ENCODE measurements at regions not wholly inside any gene's neighbourhood (a gene's known extent, or its start where the extent isn't known, plus 50 kb on each side); places are given as distances from the start of the nearest gene placed in this dataset.

DNA sequence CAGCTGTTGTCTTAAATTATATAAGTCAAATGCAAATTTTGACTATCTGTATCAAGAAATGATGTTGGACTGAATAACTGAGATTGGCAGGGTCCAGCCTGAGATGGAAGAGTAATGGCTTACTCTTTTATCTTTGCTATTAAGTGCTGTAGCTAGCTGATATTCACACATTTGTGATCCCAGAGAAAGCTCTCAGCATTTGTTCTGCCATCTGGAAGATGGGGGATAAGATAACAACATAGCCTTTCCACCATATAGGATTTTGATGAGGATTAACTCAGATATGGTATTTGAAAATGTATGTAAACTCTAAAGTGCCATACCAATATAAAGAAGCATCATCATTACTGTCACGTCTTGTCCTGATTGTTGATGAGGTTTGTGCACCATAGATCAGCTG, 1063.2 kb upstream of the TENM4 start:
- no peak for TF ChIP-seq CTCF (IDR thresholded peaks at IDR 0.05)
- H3K4me3 ChIP-seq: no peak overlapping the region
- intact Hi-C loops (cut with DNase I; ENCODE audit: low total_unique reads): no loop called here
- no peak for DNase-seq
- no peaks in the 10 kb centered on the region for H3K4me1 ChIP-seq
- H3K27me3 ChIP-seq: peaks cover 0 to 3% of the 10 kb centered on the region in 2 donors
- no peak overlapping the region for H3K27ac ChIP-seq
- H3K9me3 ChIP-seq: no peaks in the 10 kb centered on the region
- H3K36me3 ChIP-seq: no peaks in the 10 kb centered on the region

- Histone ChIP-seq H3K36me3 (no peaks in the 10 kb centered on the region), H3K4me3 (no peak overlapping the region), H3K27ac (no peak overlapping the region), H3K4me1 (no peaks in the 10 kb centered on the region), H3K9me3 (no peaks in the 10 kb centered on the region), H3K27me3 (peaks cover 0 to 3% of the 10 kb centered on the region in 2 donors)
- intact Hi-C loops (cut with DNase I; ENCODE audit: low total_unique reads): no loop called here
- TF ChIP-seq CTCF (IDR thresholded peaks at IDR 0.05): no peak
- DNase-seq: no peak
Observed at GRCh38 chr11:80502511-80502910, 1061.7 kb upstream of the TENM4 start.

DNA sequence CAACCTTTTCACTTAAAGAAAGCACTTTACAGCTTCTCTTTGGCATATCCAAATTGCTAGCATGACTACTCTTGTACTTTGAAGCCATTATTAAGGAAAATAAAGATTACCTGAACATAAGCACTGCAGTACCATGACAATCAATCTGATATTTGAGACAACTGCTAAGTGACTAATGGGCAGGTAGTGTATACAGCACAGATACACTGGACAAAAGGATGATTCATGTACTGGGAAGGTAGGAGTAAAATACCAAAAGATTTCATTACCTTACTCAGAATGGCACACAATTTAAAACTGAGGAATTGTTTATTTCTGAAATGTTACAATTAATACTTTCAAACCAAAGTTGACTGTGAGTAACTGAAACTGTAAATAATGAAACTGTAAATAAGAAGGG, 1054.3 kb upstream of the TENM4 start:
- Histone ChIP-seq H3K27me3 (no peaks in the 10 kb centered on the region), H3K4me1 (no peaks in the 10 kb centered on the region), H3K4me3 (no peak overlapping the region), H3K9me3 (peaks cover 0 to 18% (median 4%) of the 10 kb centered on the region in 3 donors), H3K27ac (no peak overlapping the region), H3K36me3 (no peaks in the 10 kb centered on the region)
- DNase-seq: no peak
- intact Hi-C loops (cut with DNase I; ENCODE audit: low total_unique reads): no loop called here
- TF ChIP-seq CTCF (IDR thresholded peaks at IDR 0.05): no peak

DNA sequence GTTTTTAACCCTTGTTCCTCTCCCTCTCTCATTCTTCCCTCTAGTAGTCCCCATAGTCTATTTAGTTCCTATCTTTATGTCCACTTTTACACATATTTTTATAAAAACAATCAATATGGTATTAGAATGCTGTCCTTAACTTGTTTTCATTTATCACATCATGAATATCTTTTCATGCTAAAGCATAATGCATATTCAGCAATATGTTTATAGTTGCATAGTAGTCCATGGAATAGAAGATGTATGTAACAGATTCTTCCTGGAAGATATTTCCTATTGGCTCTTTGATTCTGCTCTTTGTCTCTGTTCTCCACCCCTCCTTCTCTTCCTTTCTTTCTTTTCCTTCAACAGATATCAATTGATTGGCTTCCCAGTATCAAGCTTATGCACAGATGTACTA, 1047.1 kb upstream of the TENM4 start:
- H3K9me3 ChIP-seq: peaks cover 0 to 2% (median 0%) of the 10 kb centered on the region in 3 donors
- no peak overlapping the region for H3K4me3 ChIP-seq
- DNase-seq: no peak
- no peak overlapping the region for H3K27ac ChIP-seq
- intact Hi-C loops (cut with DNase I; ENCODE audit: low total_unique reads): no loop called here
- H3K36me3 ChIP-seq: no peaks in the 10 kb centered on the region
- no peaks in the 10 kb centered on the region for H3K4me1 ChIP-seq
- TF ChIP-seq CTCF (IDR thresholded peaks at IDR 0.05): no peak
- no peaks in the 10 kb centered on the region for H3K27me3 ChIP-seq

DNA sequence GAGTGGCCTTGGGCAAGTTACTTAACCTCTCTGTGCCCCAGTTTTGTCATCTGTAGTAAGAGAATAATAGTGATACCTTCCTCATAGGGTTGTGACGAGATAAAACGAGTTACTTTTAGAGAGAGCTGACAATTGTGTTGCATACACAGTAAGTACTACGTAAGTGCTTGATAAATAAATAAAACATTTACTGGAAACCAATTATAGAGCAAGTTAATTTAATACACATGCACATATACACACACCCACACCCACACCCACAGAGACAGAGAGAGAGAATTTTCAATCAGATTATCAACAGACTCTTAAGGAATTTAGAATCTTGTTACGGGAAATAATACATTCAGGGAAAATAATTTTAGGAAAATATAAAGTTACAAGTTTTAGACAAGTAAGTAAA, 1045.8 kb upstream of the TENM4 start:
- Histone ChIP-seq H3K27me3 (no peaks in the 10 kb centered on the region), H3K9me3 (no peaks in the 10 kb centered on the region), H3K4me1 (no peaks in the 10 kb centered on the region), H3K36me3 (no peaks in the 10 kb centered on the region), H3K4me3 (no peak overlapping the region), H3K27ac (no peak overlapping the region)
- TF ChIP-seq CTCF (IDR thresholded peaks at IDR 0.05): no peak
- intact Hi-C loops (cut with DNase I; ENCODE audit: low total_unique reads): no loop called here
- no peak for DNase-seq

DNA sequence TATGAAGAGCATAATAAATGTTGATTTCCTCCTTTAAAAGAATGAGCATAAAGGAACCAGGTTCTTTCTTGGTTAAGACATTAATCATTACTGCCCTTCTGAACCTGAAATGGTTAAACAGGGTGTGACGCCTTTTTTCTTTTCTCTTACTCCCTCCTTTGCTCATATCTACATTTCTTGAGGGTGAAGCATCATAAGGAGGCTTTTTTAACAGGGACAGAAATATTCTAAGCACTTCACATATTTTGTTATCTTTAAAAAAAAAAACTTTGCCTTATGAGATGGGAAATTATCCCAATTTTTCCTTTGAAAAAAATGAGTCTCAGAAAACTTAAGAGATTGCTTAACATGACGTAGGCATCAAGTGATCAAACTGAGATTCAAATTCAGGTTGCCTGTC, 1036.3 kb upstream of the TENM4 start:
- Histone ChIP-seq H3K4me1 (no peaks in the 10 kb centered on the region), H3K4me3 (no peak overlapping the region), H3K27me3 (no peaks in the 10 kb centered on the region), H3K27ac (no peak overlapping the region), H3K36me3 (no peaks in the 10 kb centered on the region), H3K9me3 (no peaks in the 10 kb centered on the region)
- TF ChIP-seq CTCF (IDR thresholded peaks at IDR 0.05): no peak
- intact Hi-C loops (cut with DNase I; ENCODE audit: low total_unique reads): no loop called here
- DNase-seq: no peak

Data from tibial artery (tissue), 4 donors.